Hematopoietic multipotent progenitor cell treated with erythropoietin and hydrocortisone succinate and interleukin-3 and kit ligand, for 8 days (in vitro differentiated cells): ENCODE measurements at regions not wholly inside any gene's neighbourhood (a gene's known extent, or its start where the extent isn't known, plus 50 kb on each side); places are given as distances from the start of the nearest gene placed in this dataset.

Experiments
- DNase-seq: peaks from one replicate; pipeline ENCODE4 v3.0.0-alpha.2; 2015

DNA sequence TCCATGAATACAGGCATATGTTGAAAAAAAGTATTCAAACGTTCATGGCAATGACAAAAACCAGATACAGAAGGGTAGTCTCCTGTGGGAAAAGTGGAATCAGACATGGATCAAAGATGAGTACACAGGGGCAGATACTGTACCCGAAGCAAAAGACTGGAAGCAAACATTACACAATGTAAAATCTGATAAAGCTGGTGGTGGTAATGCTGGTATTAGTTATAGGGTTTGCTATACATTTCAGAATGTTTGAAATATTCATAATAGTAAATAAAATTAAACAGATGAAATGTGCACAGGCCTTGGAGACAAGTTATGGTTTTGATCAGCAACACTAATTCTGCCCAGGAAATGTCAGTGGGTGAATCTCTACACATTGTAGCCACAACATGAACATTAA is 607.6 kb downstream of the SOX6 start:
- DNase-seq = no peak

DNA sequence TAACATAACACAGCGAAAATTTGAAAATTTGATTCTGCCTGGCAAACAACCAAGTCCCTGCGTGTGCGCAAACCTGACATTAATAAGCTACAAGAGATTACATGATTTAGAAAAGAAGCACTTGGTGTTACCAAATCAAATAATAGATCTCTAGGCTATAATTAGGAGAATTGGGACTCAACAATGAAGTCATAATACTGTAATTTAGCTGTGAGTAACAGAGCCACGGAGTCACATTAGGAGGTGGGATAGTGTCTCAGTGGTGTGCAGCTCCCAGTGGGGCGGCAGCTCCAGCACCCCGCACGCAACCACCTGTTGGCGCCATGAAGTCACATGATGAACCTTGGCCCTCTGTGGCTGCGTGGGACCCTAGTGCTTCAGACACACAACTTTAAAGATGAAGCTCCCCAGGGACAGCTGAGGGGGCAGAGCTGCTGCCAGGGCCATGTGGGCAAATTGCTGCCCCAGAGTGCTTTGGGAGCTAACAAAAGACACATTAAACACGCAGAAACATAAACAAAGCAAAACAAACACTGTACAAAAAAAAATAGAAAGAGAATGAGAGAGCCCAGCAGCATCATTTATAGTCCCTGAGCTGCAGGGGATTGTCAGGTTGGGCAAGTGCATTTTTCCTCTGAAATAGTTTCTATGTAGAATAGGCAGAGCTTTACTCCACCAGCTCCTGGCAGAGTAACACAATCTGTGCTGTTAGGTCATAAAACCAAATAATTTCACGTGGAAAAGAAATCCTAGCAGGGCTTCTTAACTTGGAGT is 605.6 kb downstream of the SOX6 start:
- DNase-seq = no peak

DNA sequence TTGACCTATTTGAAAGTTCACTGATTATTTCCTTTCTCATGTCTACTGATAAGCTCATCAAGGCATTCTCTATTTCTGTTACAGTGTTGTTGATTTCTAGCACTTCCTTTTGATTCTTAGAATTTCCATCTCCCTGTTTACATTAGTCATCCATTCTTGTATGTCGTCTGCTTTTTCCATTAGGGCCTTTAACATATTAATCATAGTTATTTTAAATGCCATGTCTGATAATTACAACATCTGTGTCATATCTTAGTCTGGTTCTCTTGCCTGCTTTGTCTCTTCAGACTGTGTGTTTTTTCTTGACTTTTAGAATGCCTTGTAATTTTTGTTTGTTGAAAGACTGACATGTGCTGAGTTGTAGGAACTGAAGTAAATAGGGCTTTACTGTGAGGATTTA is 602.1 kb downstream of the SOX6 start:
- no peak for DNase-seq

DNA sequence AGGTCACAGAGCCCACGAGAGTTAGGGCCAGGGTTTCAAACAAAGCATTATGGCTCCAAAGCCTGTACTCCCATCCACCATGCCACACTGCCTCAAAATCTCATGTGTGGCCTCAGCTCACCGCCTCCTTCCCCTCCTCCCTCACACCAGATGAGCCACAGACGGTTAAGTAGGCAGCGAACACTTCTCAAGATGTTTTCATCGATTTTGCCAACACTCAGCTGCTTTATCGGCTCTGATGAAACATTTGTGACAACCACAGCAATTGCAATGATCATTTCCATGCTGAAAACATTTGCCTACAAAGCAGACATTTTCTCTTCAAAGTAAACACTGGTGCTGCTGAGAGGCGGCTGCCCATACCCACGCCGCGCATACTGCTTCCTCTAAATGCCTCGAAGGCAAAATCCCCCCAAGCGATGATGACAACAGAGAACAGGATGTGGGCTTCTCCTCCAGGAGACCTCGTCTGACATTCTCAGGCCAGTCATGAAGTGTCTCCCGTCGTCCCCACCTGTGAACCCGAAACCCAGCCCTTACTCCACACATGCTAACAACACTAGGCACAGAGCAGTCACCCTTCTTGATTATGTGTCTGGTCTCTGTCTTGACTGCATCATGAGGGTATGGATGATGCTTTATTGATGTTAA is 599.2 kb downstream of the SOX6 start:
- no peak for DNase-seq

DNA sequence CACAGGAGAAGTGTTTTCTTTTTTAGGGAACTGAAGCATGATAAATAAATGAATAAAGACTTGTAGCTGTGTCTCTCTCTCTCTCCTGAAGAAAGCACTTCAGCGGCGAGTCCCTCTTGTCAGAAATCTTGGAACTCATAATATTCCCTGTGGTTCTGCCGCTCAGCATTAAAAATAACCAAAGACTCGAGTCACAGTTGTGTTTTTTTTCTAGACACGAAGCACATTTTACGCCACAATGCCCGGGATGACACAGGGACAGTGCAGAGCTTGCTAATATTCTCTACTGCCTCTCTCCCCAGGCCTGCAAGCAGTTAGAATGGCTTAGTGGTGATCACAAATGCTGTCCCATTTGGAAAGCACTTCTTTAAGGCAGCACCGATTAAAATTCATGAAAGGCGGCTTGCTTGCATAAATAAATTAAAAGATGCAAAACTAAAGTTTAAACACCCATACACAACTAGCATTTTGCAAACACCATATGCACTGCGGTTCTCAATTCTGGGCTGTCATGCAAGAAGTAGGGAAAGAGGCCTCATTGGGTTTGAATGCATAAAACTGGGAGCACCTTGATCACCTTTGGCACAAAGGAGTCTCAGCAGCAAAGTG is 597.4 kb downstream of the SOX6 start:
- no peak for DNase-seq

DNA sequence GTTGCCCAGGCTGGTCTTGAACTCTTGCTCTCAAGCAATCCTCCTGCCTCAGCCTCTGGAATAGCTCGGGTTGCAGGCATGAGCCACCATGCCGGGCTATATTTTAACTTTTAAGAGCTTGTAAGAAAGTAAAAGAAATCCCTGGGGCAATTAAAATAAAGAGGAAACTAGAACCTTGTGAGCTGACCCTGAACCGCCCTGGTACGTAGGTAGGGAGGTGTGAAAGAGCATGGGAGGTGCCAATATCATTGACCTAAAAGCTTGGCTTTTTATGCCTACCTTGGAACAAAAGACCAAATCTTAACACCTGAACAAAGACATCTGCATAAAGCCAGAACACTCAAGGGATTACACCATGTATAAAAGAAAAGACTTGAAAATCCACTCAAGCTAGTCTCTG is 595.1 kb downstream of the SOX6 start:
- DNase-seq = no peak

DNA sequence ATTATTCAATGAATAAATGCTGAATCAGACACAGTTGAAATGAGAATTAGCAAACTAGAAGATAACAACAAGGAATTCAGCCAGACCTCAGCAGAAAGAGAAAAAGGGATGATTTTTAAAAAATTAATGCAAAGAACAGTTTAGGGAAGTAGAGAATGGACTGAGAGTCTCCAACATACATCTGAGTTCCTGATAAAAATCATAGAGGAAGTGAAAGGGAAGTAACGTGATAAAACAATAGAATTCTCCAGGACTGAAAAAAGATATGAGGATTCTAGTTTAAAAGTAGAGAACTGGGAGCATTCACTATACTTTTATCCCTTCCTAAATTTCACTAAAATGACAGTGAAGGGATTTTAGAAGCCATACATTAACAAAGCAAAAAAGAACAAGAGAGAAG is 592.0 kb downstream of the SOX6 start:
- DNase-seq = no peak

DNA sequence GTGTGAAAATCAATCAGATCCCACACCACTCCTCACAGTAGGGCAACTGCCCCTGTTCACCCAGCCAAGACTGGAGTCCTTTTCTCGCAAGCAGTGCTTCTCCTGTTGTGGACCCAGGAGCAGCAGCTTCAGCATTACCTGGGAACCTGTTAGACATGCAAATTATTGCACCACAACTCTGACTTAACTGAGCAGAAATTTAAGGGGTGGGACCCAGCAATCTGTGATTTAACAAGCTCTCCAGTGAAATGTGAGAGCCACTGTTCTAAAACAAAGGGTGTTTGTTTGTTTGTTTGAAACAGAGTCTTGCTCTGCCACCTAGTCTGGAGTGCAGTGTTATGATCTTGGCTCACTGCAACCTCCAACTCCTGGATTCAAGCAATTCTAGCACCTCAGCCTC is 591.4 kb downstream of the SOX6 start:
- DNase-seq = no peak

DNA sequence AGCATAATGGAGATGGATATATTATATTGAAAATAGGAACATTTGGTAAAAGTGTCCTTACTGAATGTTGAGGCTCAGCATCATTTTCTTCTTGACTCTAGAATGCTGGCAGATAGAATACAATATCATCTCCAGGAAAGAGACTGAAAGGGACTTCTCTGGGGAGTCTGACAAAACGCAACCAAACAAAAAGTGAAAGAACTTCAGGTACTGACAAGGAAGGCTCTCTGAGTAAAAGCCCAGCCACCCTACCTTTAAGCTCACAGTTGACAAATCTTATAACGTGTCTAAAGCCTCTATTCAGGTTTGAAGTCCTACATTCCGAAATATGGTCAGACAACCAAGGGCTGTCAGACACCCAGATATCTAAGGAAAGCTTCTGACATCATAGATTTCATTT is 590.8 kb downstream of the SOX6 start:
- no peak for DNase-seq

DNA sequence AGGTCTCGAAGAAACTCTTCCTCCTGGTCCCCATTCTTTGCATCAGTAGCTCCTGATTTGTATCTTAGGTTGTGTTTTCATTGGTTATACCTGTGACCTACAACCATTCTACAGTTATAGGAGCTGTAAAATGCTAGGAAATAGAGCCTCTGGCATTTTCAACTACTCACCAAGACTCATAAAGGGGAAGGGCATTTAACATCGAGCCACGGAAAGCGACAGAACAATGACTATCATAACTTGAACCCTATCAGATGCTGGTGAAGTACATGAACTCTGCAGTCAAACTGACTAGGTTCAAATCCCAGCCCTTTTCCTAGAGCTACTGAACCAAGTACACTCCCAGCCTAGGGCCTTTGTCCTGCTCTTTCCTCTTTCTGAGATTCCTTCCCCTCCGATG is 588.0 kb downstream of the SOX6 start:
- DNase-seq = no peak

DNA sequence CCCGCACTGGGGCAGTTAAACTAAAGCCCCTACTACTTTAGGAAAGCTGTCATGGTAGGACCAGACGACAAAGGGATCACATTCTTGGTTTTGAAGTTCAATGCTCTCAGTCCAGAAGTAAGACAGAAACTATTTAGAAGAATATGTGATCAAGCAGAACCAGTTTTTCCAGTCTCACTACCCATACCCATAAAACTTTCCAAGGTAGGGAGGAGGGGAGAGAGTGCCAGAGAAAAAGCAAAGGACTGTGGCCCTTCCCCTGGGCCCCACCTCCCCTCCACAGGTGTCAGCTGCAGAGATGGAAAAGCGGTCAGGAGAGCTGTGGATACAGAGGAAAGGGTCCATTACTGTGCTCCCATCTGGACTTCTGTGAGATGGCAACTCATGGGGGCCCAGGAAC is 587.1 kb downstream of the SOX6 start:
- DNase-seq = no peak

DNA sequence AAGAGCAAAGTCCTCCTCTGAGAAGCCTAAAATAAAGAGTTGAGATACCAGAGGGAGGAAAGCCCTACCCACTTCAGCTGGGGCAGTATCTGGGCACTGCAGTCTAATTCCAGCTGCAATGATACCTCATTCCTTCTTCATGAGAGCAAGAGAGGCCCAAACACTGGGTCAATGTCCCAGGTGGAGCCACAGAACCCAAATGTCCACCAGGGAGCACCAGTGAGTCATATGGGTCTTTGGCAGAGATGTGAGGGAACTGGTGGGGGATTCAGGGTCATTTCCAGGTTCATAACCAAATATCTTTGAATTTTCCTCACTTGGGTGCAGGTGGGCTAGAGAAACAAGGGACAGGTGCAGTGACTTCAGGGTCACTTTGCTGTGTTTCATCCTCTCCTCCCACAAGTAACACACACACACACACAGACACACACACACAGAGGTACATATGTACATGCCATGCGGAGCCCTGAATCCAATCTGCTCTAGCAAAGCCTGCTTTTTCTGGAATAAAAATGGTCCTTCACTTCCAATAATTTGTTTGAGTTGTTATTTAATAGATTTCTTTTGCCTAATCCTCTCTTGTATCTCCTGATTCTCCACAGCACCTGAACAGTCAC is 585.4 kb downstream of the SOX6 start:
- peak; percentile 40 for DNase-seq

DNA sequence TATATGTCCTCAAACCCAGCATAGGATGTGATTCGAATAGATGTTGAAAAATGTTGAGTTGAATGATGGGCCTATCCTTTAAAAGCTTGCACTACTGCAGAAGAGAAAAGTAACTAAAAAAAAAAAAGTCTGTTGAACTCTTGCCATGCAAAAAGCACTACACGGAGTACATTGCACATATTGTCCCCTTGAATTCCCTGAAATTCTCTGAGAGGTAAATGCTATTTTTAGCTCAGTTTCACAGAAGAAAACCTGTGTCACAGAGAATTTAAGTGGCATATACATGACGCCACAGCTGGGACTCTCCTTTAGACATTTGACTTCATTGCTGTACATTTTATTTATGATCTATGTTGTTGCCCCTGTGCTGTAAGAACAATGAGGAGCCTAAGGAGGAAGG is 583.8 kb downstream of the SOX6 start:
- no peak for DNase-seq

DNA sequence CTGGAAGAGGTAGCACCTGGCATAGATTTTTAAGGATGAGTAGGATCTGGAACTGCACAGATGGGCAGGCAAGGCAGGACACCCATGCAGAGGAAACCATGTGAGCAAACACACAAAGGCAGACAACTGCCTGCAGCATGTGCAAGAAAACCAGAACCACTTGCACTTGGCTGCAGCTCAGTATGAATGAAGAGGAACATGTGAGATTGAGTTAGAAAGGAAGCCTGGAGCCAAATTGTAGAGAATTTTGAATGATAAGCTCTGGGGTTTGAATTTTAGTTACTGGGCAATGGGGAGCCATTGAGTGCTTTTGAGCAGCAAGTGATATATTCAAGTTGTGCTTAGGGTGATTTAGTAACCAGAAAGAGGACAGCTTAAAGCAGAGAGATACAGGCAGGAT is 583.4 kb downstream of the SOX6 start:
- DNase-seq = no peak

DNA sequence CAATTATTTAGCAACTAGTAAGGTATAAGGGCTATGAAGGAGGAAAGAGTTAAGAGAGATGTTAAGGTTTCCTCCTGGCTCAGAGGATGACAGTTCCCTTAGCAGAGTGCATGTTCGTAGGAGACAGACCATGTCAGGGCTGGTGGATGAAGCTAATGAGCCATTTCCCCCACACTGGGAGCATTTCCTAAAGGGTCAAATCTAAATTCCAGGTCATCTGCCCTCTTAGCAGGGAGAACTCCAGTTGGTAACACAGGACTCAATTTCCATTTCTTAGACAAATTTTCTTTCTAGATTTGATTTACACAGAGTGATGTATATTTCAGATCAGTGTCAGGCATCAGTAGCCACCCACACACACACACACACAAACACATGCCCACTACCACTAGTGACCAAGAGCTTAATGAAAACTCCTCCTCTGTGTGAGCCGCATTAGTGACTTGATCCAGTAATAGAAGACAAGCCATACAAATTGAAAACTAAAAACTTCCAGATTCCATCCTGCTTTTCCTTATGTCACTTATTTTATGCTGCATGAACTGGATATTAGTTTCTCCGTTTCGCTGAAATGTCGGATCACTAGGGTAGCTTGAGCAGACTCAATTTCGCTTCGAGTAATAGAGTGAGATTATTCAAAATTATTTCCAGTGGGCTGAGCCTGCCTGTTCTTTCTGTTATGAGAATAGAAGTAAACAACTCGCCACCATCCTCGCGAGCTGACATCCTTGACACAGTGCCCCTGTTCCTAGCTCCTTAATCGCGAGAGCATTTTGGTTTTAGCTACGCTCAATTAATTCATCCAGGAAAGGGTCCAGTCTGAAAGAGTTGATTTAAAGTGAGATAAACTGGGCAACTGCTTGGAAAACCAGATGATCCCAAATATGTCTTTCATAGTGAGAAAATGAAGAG is 582.6 kb downstream of the SOX6 start:
- DNase-seq = no peak

DNA sequence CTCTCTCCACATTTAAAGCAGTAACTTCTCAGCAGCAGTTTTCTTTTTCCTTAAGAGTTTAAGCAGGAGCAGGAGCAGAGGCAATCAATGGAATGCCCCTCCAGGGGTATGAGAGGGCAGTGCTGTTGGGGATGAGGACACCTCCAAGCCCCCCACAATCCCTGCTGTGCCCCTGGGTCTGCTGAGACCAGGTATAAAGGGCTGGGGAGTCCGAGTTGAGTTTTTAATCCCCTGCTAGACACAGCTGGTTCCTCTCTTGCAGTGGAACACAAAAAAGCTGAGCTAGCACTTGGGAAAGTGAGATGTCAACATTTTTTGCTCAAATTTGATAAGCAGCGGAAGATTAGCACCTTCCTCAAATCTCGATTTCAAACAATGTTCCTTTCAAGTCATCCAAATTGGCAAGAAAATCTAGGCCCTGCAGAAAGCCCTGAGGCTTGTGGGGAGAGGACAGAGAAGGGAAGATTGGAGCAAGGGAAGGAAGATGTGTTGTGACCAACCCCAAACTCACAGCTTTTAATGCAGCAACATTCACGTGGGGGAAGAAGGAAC is 581.9 kb downstream of the SOX6 start:
- no peak for DNase-seq

DNA sequence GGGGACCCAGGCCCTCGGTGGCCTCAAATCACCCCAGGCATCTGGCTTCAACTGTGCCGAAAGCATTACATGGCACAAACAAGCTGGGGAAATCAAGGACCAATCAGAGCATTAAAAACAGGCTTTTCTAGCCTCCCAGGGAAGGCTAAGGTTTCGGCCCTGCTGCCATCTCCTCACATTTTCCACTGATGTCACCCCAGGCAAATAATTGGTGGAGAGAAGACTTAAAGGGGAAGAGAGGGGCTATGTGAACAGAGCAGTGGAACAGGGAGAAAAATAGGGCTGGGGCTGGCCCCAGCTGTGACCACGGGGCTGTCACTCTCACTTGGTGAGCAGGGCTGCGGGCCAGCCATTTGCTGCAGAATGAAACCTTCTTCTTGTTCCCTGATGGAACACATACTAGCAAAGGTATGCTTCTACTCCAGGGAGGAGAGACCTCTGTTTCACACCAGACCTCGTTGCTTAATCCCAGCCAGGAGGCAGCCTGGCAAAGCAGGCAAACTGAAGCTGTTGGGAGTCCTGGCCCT is 581.3 kb downstream of the SOX6 start:
- DNase-seq = no peak

DNA sequence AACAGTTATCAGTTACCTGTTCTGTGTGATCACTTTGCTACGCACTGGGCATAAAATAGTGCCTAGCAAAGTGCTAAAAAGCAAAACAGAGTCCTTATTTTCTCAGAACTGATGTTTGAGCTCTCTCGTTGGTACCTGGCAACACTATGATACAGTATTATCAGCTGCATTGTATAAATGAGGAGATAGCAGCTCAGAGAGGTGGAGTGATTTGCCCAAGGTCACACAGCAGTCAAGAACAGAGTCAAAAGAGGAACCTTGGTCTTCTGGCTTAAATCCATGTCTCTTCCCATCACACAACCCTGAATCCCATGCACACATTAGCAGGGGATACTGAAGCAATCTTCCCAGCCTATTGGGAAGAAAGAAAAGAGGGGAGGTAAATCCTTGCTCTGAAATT is 580.5 kb downstream of the SOX6 start:
- DNase-seq = no peak

DNA sequence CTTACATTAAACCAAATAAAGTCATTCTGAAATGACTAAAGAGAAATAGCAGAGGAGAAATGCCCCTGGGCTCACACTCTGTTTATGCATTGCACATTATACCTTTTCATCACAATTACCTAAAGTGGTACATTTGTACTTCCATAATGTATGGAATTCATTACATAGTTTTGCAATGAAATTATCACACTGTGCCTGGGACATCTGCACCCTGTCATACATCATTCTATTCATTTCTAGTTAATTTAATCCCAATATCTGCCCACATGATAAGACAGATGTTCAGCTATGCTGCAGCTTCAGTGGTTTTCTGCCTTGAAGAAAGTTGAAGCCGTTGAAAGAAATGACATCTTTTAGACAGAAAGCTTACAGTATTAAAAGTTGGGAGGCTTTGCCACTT is 580.0 kb downstream of the SOX6 start:
- no peak for DNase-seq

DNA sequence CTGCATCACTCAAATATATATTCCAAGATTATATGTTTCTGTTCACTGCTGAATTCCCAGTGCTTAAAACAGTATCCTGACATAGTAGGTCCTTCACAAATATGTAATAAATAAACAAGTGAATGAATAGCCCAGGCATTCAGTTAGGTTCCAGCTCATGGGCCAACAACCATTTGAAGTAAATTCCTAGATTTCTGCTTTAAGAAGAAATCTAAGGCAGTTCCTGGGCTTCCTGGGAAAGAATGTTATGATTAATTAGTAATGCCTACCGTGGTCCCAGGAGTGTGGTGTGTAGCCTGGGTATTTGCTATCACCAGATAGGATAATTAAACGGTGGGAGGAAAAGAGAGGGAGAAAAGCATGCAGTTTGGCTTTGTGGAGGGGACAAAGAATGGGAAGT is 576.8 kb downstream of the SOX6 start:
- no peak for DNase-seq

DNA sequence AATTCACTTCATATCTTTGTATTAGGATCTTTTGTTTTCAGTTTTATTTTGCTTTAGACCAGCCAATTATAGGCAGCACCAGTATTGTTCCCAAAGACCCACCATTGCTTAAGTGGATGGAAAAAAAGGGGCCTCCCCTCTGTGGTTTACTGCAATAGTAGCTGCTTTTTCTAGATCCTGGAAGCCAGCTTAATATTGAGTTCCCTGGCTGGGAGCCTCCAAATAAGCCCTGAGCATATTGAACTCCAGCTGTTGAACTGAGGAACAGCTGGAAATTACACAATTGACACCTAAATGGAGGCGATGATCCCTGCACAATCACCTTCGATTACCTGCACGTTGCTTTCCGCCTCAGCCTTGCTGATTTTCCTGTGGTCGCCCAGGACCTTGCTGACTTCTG is 576.0 kb downstream of the SOX6 start:
- no peak for DNase-seq

DNA sequence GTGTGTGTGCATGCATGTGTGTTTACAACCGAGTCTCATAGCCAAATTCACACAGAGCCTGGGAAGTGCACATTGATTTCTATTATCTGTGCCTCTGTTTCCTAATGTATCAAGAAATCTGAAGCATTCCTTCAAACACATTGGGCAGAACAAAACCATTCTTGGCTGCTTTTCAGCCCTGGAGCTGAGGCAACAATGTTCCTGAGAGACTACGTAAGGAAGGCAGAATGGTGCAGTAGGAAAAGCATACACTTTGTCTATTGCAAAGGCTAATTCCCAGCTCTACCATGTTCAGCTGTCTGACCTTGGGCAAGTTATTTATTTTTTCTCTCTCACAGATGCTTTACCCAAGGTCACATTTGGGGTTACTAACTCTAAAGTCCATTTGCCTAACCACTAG is 575.5 kb downstream of the SOX6 start:
- DNase-seq = no peak
